AG04450 (cell line): ENCODE measurements at regions not wholly inside any gene's neighbourhood (a gene's known extent, or its start where the extent isn't known, plus 50 kb on each side); places are given as distances from the start of the nearest gene placed in this dataset.

Experiments used
- CTCF ChIA-PET: fragments of 300-600, 350-600 bp; formaldehyde crosslinking; extraction: SDS; loops from one replicate; lab custom pipeline; 2022; ENCODE audit warnings: antibody characterized with exemption, inconsistent platforms; lab: Charles Lee
- POLR2A ChIA-PET: fragments of 350-600 bp; formaldehyde crosslinking; extraction: SDS; loops from one replicate; lab custom pipeline; 2021; ENCODE audit warnings: antibody characterized with exemption, inconsistent platforms; lab: Yijun Ruan, JAX
- DNase-seq: peaks from one replicate; pipeline ENCODE4 v3.0.0-alpha.2; 2011; ENCODE audit warnings: low read depth, low spot score
- H3K27ac ChIP-seq: one replicate; pipeline ENCODE4 v1.5.1; 2012; ENCODE audit warnings: low read depth, low read length, control low read depth
- H3K27me3 ChIP-seq: one replicate; pipeline ENCODE4 v1.6.0; 2012; ENCODE audit warnings: low read length; ENCODE audit not compliant: control insufficient read depth, insufficient read depth
- H3K4me3 ChIP-seq: 2 replicates; pipeline ENCODE4 v1.5.1; 2011; ENCODE audit warnings: mild to moderate bottlenecking, low read depth, low read length, control low read depth
- H3K9me3 ChIP-seq: 2 replicates; pipeline ENCODE4 v1.5.1; 2012; ENCODE audit warnings: low read length; ENCODE audit not compliant: control insufficient read depth, insufficient read depth
- CTCF ChIP-seq: IDR thresholded peaks from 2 replicates; pipeline ENCODE4 v1.5.1; 2011; ENCODE audit warnings: low read depth, low read length, control low read depth, inconsistent platforms

GRCh38 chr3:153835540-153835939 lies 285.6 kb upstream of the ARHGEF26 start:
- TF ChIP-seq CTCF = no peak
- H3K9me3 ChIP-seq = no peaks in the 10 kb centered on the region
- no peak for DNase-seq
- POLR2A ChIA-PET = no interaction called here
- CTCF ChIA-PET = interaction anchor here (0.6 kb wide), 1 partner anchor 119 kb away, joined by 3 read pairs; no protein-coding TSS in a partner anchor
- no peak overlapping the region for H3K27ac ChIP-seq
- H3K4me3 ChIP-seq = no peak overlapping the region
- H3K27me3 ChIP-seq = no peaks in the 10 kb centered on the region

- Histone ChIP-seq H3K27me3 (no peaks in the 10 kb centered on the region), H3K9me3 (no peaks in the 10 kb centered on the region), H3K4me3 (no peak overlapping the region), H3K27ac (no peak overlapping the region)
- no peak for TF ChIP-seq CTCF
- DNase-seq = no peak
- CTCF ChIA-PET = no interaction called here
- POLR2A ChIA-PET = no interaction called here
Observed at GRCh38 chr3:153840487-153840886, 280.7 kb upstream of the ARHGEF26 start.

- no peak overlapping the region for H3K4me3 ChIP-seq
- H3K27ac ChIP-seq = no peak overlapping the region
- no peak for TF ChIP-seq CTCF
- ChIA-PET POLR2A (no interaction called here), CTCF (no interaction called here)
- H3K27me3 ChIP-seq = no peaks in the 10 kb centered on the region
- no peaks in the 10 kb centered on the region for H3K9me3 ChIP-seq
- no peak for DNase-seq
Observed at GRCh38 chr3:153843994-153844393, 277.2 kb upstream of the ARHGEF26 start.

DNA sequence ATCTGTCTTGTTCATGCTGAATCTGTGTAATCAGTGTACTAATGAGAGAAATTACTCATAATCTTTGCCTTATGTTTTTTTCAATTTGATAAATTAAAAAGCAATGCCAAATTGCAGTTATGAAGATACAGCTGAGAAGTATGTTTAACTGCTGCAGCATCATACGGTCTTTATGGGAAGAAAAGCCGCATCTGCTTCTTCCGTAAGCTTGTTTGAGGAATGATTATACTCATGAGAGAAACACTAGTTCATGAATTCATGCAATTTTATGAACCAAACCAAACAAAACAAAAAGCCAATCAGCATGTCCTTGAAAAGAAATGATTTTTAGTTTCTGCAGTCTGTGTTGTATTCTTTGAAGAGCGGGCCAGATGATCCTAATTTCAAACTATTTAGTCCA lies 275.9 kb upstream of the ARHGEF26 start:
- ChIA-PET CTCF (no interaction called here), POLR2A (no interaction called here)
- Histone ChIP-seq H3K27me3 (no peaks in the 10 kb centered on the region), H3K27ac (no peak overlapping the region), H3K4me3 (no peak overlapping the region), H3K9me3 (no peaks in the 10 kb centered on the region)
- no peak for DNase-seq
- no peak for TF ChIP-seq CTCF

DNA sequence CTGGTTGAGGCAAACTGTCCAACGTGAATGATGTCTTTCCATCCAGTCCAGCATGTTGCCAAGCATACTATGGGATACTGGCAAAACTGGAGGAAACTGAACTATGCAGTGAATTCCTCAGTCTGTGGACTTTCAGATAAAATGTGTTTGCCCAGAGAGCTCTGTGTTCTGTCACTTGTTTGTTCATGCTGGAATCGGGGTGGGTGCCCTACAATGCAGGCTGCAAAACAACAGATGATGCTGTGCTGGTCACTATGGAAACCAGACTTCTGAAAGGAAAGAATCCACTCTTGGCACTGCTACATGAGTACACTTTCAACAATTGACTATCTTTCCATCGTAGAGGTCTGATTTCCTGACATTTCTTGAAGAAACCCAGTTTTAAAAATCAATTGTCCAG lies 272.5 kb upstream of the ARHGEF26 start:
- DNase-seq = no peak
- TF ChIP-seq CTCF = no peak
- H3K4me3 ChIP-seq = no peak overlapping the region
- no peak overlapping the region for H3K27ac ChIP-seq
- no peaks in the 10 kb centered on the region for H3K27me3 ChIP-seq
- no peaks in the 10 kb centered on the region for H3K9me3 ChIP-seq
- CTCF ChIA-PET = no interaction called here
- POLR2A ChIA-PET = no interaction called here
